Nephron (organoid): ENCODE measurements at regions not wholly inside any gene's neighbourhood (a gene's known extent, or its start where the extent isn't known, plus 50 kb on each side); places are given as distances from the start of the nearest gene placed in this dataset.
A peak's percentile ranks its signal among the peaks of the same experiment; 100 is the strongest.

Experiments used
- H3K27ac Mint-ChIP-seq, 3 experiments: 2 replicates each; pipeline ENCODE4 v1.8.0; 2020; ENCODE audit warnings: mixed read lengths in 3 of 3, mild to moderate bottlenecking in 2 of 3, moderate library complexity in 1 of 3
- H3K27me3 Mint-ChIP-seq: 2 replicates; pipeline ENCODE4 v1.8.0; 2021; ENCODE audit warnings: low read depth, mild to moderate bottlenecking, moderate library complexity, mixed read lengths
- H3K36me3 Mint-ChIP-seq: 2 replicates; pipeline ENCODE4 v1.8.0; 2020; ENCODE audit warnings: low read depth, mixed read lengths
- H3K4me1 Mint-ChIP-seq: 2 replicates; pipeline ENCODE4 v1.8.0; 2020; ENCODE audit warnings: mixed read lengths
- H3K4me3 Mint-ChIP-seq, 3 experiments: 2 replicates each; pipeline ENCODE4 v1.8.0; 2020; ENCODE audit warnings: mild to moderate bottlenecking in 3 of 3, mixed read lengths in 3 of 3, moderate library complexity in 2 of 3
- H3K9me3 Mint-ChIP-seq: 2 replicates; pipeline ENCODE4 v1.8.0; 2020; ENCODE audit warnings: mixed read lengths
- CTCF ChIP-seq, 3 experiments: fragments of 200-600 bp; sonication (generic); IDR thresholded peaks; one replicate each; pipeline ENCODE4 v1.5.0; 2021; ENCODE audit warnings: antibody characterized with exemption in 3 of 3; ENCODE audit not compliant: unreplicated experiment in 3 of 3

GRCh38 chr2:180257247-180257646, 250.2 kb upstream of the CWC22 start:
- TF ChIP-seq CTCF (IDR thresholded peaks at IDR 0.05; ENCODE audit: unreplicated experiment in 3 of 3), result no peak
- no peak overlapping the region for H3K27ac Mint-ChIP-seq
- H3K4me1 Mint-ChIP-seq, result peaks cover 5% of the 10 kb centered on the region
- no peaks in the 10 kb centered on the region for H3K36me3 Mint-ChIP-seq
- peaks cover 3% of the 10 kb centered on the region for H3K27me3 Mint-ChIP-seq
- H3K4me3 Mint-ChIP-seq, result no peak overlapping the region
- peaks cover 11% of the 10 kb centered on the region for H3K9me3 Mint-ChIP-seq

GRCh38 chr2:180255981-180256380, 248.9 kb upstream of the CWC22 start:
- H3K27ac Mint-ChIP-seq, result no peak overlapping the region
- H3K36me3 Mint-ChIP-seq, result no peaks in the 10 kb centered on the region
- TF ChIP-seq CTCF (IDR thresholded peaks at IDR 0.05; ENCODE audit: unreplicated experiment in 3 of 3), result no peak
- H3K4me1 Mint-ChIP-seq, result peaks cover 5% of the 10 kb centered on the region
- H3K9me3 Mint-ChIP-seq, result peaks cover 11% of the 10 kb centered on the region
- no peak overlapping the region for H3K4me3 Mint-ChIP-seq
- peaks cover 3% of the 10 kb centered on the region for H3K27me3 Mint-ChIP-seq

DNA sequence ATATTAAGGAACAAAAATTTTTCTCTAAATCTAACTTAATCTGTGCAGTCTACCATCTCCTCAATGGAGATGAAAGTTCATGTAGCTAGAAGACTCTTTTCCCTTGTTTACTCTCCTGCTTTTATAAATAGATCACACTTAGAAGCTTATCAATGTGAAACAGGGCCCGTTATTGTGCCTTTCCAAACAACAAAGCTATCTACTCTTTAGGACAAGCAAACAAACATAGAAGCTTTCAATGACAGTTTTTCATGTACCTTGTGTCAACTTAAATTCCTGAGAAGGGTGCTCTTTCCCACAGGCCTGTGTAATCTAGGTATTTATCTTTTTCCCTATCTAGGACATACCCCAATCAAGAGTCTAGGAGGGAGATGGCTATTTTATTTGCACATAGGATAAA, 247.8 kb upstream of the CWC22 start:
- Mint-ChIP-seq H3K36me3 (no peaks in the 10 kb centered on the region), H3K27me3 (peaks cover 3% of the 10 kb centered on the region), H3K9me3 (peaks cover 8% of the 10 kb centered on the region), H3K27ac (no peak overlapping the region), H3K4me3 (no peak overlapping the region), H3K4me1 (peaks cover 5% of the 10 kb centered on the region)
- TF ChIP-seq CTCF (IDR thresholded peaks at IDR 0.05; ENCODE audit: unreplicated experiment in 3 of 3), result no peak

- TF ChIP-seq CTCF (IDR thresholded peaks at IDR 0.05; ENCODE audit: unreplicated experiment in 3 of 3), result no peak
- Mint-ChIP-seq H3K4me3 (no peak overlapping the region), H3K9me3 (no peaks in the 10 kb centered on the region), H3K4me1 (peaks cover 23% of the 10 kb centered on the region), H3K36me3 (no peaks in the 10 kb centered on the region), H3K27me3 (no peaks in the 10 kb centered on the region), H3K27ac (no peak overlapping the region)
These were observed 240.6 kb upstream of the CWC22 start for GRCh38 chr2:180247658-180248057.

DNA sequence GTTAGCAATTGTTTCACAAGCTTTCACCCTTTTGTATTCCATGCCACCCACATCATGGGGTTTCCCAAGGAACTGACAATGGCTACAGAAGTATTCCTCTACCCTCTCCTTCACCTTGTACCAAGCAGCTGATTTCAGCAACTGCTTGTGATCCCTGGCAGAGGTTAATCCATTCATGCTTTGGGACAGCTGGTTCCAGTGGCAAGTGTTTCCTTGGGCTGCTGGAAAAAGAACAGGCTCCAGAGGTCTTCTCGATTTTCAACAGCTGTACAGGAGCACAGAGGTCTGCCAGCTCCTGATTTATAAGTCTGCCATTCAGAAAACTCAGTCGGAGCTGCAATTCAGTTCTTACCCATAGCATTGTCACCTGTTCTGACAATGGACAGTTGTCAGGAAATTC, 239.2 kb upstream of the CWC22 start:
- Mint-ChIP-seq H3K36me3 (no peaks in the 10 kb centered on the region), H3K9me3 (no peaks in the 10 kb centered on the region), H3K4me3 (peak overlapping the region in 1 of 3 experiments; percentile 34), H3K4me1 (peaks cover 23% of the 10 kb centered on the region), H3K27me3 (no peaks in the 10 kb centered on the region), H3K27ac (peak overlapping the region; percentile 53 to 75 (median 56))
- no peak for TF ChIP-seq CTCF (IDR thresholded peaks at IDR 0.05; ENCODE audit: unreplicated experiment in 3 of 3)

DNA sequence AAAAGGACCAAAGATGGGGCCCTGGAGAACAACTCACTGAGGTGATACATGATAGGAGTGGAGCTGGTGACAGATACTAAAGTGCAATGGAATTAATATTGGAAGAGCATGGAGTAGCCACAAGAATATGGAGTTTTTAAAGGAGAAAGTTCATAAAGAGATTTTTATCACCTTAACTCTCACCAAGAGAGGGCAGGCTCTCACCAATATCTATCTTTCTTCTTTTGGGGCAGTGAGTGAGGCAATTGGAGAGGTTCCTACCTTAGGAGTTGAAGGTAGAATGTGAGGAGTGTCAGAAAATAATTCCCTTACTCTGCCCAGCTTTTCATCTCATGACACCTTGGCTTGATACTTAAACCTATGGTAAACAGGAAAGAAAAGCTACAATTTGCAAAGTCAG, 233.7 kb upstream of the CWC22 start:
- peaks cover 8% of the 10 kb centered on the region for H3K4me1 Mint-ChIP-seq
- H3K27ac Mint-ChIP-seq, result no peak overlapping the region
- TF ChIP-seq CTCF (IDR thresholded peaks at IDR 0.05; ENCODE audit: unreplicated experiment in 3 of 3), result peak in 2 of 3 experiments; percentile 22 to 36
- no peaks in the 10 kb centered on the region for H3K36me3 Mint-ChIP-seq
- no peak overlapping the region for H3K4me3 Mint-ChIP-seq
- H3K27me3 Mint-ChIP-seq, result no peaks in the 10 kb centered on the region
- peaks cover 3% of the 10 kb centered on the region for H3K9me3 Mint-ChIP-seq
